ENCODE measurements at regions not wholly inside any gene's neighbourhood (a gene's known extent, or its start where the extent isn't known, plus 50 kb on each side); places are given as distances from the start of the nearest gene placed in this dataset.

DNA sequence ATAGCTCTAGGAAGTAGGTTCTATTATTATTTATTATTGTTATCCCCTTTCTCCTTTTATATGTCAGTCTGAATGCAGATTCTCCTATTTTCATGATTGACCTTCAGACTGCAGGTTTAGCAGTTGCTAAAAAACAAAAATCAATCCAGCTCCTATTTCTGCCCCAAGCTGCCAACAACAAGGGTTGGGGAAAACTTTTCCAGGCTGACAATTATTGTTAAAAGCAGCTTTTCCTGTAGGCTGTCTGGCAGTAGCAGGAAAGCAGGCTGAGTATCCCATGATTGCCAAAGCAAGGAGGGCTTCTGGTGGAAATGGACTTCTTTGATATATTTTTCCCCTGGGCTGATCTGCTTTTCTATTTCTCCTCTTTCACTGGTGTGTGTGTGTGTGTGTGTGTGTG lies 78.0 kb upstream of the CTLA4 start:
- no peak for DNase-seq (ENCODE audit: low spot score)

DNA sequence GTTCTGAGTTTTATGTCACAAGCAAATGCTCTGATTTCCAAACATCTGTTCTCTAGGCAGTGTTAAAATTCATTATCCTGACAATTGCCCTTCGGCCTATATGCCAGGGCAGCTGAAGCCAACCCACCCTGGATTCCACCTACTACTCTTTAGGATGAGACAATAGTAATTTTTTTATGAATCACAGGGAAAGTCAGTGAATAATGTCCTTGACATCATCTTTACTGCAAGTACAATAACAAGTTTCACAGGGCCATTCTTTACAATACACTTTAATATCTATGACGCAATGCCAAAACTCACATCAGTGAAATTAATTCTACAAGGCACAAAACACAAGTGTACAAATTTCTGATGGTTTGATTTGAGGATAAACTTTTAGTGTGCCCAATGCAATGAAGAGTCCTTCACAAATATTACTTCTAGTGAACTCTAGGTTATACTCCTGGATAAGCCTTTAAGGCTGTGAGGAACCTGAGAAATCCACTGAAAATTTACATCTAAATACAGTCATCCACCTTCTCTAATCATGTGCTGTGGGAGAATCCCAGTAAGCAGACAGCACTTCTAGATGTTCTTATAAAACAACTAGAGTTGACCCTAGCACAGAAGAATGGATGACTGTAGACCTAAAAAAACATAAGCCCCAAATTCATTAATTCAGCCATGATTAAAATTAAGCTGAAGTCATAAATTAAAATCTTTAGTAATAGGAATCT lies 77.3 kb upstream of the CTLA4 start:
- DNase-seq (ENCODE audit: low spot score), result no peak

DNA sequence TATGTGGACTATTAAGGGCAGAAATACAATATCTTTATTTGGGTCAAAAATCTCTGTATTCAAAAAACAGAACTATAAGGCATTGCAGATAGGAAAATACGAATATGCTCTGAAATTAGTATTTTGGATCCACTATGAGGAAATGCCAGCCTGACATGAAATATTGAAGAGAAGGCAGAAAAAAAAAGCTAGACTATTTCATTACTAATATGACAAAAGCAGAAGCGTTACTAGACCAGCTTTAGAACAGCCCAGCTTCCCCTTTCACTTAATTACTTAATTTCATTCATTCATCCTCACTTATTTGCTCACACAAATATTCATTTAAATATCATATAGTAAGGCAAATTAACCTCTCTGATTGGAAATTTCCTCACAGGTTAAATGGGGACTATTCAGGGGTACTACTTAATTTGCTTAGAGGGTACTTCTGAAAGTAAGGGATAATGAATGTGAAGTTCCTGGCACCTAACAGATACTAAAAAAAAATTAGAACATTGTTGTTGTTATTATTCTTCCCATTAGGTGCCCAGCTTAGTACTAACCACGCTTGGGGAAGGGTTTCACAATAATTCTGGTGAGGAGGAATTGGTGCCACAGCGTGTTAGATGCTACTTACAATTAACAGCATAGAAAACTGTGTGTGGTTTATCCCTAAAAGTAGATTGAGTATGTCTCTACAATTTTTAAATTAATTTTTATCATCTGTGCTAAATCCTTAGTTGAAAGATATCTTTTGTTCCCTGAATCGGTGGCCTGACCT lies 71.1 kb upstream of the CTLA4 start:
- no peak for DNase-seq (ENCODE audit: low spot score)

DNA sequence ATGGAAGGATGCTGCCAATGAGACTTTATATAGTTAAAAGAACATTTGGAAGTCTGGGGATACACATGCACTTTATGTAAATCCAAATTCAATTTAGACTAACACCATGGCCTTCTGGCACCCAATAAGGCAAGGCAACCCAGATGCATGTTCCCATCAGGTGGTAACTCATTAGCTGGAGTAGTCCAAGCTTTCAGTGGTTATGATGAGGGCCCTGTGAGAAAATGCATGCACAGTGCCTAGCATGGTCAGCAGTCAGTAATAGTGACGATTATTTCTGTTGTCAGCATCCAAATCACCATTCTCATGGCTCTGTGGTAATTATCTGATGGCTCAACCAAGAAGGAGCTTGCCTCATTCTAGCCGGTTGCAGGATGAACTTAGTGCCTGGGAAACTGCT lies 70.3 kb upstream of the CTLA4 start:
- DNase-seq (ENCODE audit: low spot score), result no peak

DNA sequence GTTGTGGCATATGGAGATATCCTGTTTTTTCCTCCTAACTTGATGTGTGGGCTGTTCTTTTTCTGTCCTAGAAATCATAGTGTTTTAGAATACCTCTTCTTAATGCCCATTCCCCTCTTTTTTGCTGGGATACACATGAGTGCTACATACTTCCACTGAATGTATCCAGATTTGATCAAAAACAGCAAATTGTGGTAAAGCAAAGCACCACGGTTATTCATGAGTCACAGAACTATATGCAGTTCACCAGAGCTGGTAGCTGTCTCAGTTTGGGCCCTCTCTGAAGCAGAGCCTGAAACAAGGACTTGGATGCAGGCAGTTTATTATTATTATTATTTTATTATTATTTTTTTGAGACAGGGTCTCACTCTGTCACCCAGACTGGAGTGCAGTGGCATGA lies 69.9 kb upstream of the CTLA4 start:
- no peak for DNase-seq (ENCODE audit: low spot score)

DNA sequence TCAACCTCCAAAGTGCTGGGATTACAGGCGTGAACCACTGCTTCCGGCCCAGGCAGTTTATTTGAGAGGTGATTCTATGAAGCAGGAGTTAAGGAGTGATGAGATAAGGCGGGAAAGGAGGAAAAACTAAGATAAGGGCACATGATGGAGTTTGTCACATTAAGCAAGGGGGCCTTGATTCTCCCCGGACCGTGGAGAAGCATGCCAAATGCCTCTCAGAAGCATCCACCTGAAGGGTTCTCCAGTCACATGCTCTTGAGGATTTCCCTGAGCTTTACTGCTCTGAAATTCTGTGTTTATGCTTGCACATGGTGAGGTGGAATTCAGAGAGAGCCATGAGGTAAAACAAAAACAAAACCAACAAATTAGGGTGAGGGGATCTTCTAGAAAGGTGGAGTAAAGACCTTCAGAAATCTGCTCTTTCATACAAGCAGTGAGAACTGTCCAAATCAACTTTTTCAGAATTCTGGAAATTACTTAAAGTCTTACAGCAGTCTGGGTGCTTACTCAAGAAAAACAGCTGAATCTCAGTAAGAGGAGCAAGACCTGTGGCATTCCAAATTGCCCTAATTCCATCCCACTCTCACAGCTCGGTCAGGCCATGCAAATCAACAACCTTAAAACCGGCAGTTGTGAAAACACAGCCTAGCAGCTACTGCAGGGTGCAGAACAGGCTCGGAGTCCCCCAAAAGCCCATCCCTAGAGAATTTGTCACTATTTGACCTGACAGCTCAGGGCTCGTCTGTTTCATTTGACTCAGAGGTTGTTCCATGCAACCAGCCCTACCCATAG lies 69.1 kb upstream of the CTLA4 start:
- DNase-seq (ENCODE audit: low spot score), result no peak

DNA sequence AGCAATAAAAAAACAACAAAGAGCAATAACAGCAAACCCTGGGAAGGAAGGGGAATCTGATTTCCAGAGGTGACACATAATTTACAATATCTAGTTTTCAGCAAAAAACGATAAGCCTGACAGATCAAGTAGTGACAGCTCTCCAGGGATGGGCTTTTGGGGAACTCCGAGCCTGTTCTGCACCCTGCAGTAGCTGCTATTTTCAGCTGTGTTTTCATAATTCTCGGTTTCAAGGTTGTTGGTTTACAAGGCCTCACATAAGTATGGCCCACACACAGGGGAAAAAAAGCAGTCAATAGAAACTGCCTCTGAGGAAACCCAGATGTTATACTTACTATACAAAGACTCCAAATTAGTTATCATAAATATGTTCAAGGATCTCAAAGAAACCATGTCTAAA lies 67.7 kb upstream of the CTLA4 start:
- no peak for DNase-seq (ENCODE audit: low spot score)

DNA sequence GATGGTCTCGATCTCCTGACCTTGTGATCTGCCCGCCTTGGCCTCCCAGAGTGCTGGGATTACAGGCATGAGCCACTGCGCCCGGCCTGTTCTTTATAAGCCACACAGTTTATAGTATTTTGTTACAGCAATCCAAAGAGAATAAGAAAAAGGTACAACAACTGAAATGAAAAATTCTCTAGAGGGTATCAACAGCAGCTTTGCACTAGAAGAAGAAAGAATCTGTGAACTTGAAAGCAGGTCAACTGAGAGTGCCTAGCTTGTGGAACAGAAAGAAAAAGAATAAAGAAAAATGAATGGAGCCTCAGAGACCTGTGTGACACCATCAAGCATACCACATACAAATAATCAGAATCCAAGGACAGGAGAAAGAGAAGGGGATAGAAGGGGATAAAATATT lies 66.8 kb upstream of the CTLA4 start:
- DNase-seq (ENCODE audit: low spot score), result no peak

DNA sequence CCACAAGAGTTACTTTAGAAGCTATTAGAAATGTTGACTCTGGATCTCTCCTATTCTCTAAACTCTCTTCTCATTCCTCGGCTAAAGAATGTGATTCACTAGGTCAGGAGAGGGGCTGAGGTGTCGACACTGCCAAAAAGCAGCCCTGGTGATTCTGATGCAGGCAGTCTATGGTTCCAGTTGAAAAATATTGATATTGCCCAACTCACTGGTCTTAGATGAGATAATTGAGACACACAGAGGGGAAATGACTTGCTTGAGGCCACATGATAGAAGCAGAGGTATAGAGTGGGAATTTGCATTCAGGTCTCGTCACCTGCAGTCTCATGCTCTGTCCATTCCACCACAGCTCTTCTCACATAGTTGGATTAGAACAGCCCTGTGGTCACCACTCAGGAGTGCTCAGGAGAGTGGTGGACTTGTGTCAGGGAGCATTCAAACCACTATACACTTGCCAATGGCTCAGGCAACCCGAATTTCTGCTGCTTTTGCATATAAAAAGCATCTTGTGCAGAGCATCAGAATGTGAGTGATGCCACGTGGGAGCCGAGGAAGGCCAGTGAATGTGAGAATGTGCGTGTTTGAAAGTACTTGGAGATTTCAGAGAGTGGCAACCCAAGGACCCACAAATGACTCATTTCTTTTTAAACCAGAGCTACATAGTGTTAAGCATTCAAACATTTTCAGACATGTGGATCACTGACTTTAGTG lies 65.1 kb upstream of the CTLA4 start:
- DNase-seq (ENCODE audit: low spot score), result peak; percentile 69

DNA sequence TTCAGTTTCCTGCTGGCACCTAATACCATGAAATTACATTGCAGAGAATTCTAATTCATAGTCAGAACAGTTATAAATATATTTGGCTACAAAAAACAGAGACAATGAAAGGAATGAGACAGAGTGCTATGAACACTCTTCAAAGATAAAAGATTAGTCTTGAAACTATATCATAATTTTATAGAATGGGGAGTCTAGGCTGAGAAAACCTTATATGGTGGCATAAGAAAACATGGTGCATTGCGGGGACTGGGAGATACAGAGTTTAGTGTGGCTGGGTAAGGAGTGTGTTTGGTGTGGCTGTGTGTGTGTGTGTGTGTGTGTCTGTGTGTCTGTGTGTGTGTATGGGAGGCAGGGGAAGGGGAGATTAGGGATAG lies 64.5 kb upstream of the CTLA4 start:
- no peak for DNase-seq (ENCODE audit: low spot score)

DNA sequence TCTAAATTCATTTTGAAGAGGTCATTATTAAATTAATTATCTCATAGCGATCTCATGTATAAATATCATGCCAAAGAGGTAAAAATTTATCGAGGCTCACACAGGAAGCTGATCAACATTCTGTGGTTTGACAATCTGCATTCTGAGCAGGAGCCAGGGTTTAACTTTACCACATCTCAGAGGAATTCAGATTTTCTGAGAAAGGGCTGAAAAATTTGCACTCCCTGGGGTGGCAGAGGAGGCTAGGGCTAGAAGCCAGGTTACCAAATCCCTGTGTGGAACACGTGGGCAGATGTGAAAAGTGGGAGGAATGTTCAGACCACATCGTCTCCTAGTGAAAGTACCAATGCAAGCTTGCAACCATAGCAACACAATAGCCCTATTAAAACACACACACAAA lies 63.5 kb upstream of the CTLA4 start:
- peak; percentile 86 for DNase-seq (ENCODE audit: low spot score)

DNA sequence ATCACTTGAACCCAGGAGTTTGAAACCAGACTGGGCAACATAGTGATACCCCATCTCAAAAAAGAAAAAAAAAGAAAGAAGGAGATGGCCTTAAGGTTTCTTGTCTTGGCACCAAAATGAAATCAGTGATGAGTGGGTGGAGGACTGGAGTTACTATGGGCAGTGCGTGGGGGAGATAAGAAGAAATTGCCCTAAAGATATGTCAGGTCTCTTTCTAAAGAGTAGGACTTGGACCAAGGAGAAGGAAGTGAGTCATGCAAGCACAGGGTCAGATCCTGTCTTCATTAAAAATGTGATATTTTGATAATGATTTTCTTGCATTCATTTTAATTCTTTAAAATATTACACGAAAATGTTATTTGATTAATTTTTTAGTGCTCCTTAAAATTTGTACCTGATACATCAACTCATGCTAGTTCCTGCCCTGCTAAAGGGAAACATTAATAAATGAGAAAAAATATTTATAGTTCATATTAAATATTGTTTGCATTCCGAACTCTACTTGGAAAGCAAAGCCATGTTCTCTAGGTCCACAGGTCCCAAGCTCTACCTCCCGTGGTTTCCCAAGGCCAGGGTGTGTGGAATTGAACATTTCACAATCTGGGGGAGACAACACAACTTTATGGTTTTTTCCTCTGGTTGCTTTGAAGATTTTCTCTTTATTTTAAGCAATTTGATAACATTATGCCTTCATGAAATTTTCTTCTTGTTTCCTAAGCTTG lies 62.6 kb upstream of the CTLA4 start:
- DNase-seq (ENCODE audit: low spot score), result no peak

DNA sequence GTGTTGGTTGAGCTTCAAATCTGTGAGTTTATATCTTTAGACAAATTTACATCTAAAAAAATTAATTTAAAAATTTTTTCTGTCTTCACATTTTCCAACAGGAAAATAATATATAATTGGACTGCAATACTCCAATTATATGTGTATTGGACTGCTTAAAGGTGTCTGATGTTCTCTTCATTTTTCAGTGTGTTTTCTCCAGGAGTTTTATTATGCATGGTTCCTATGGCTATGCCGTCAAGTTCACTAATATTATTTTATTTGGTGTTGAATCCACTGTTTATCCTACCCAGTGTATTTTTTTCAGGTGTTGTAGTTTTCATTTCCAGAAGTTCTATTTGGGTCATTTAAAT lies 62.1 kb upstream of the CTLA4 start:
- DNase-seq (ENCODE audit: low spot score), result no peak

DNA sequence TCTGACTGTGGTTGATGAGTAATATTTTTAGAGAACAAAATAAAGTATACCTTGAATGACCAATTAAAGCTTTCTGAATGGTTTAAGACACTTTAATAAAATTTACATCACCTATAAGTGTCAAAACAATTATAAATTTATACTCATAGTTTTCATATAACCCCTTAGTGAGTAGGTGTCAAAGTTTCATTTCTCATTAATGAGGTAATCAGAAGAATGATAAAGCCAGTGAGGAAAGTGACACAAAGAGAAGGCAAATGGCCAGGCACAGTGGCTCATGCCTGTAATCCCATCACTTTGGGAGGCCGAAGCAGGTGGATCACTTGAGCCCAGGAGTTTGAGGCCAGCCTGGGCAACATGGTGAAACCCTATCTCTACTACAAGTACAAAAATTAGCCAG lies 60.8 kb upstream of the CTLA4 start:
- DNase-seq (ENCODE audit: low spot score), result no peak

DNA sequence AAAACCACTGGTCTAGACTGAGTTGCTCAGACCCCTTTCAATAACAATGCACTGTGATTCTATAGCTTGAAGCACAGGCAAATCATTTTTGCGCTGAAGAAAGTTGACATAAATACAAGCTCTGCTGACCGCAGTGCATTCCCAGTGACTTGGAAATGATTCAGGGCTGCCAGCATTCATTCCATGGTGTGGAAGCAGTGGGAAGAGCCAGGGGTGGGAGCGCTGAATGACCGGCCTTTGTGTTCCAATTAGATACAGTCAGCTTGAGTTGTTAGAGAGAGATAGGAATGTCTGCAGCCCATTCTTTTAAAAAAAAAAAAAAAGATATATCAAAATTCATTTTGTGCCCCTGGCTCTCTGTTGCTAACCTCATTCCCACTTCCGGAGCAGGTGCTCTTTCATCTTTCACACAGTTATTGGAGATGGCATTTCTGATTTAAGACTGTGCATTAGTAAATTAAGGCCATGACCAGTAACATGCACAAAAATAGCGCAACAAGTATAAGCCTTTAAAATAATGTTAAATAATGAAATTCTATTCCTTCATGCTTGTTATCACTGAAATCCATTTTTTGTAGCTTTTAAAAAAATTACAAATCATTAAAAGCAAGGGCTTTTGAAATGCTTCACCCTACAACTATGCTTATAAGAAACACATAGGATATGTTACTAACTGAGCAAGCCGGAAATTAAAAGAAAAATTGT lies 59.4 kb upstream of the CTLA4 start:
- peak; percentile 76 for DNase-seq (ENCODE audit: low spot score)

DNA sequence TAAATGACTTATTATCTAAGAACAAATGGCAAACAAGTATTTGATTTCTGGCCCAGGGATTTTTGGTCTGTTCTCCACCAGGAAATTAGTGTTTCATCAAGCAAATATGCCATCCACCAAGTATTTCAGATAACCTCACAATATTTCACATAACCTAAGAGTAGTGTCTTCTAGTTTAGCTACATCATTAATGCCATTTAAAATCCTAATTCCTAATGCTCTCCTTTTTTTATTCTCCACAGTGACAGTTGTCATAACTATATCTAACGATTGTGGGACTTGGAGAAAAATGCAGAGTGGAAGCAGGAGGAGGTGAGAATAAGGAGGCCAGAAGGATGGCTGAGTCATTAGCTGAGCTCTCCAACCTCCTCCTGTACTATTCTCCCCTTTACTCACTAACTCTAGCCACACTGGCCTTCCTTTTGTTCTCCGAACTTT lies 58.5 kb upstream of the CTLA4 start:
- peak; percentile 43 for DNase-seq (ENCODE audit: low spot score)

DNA sequence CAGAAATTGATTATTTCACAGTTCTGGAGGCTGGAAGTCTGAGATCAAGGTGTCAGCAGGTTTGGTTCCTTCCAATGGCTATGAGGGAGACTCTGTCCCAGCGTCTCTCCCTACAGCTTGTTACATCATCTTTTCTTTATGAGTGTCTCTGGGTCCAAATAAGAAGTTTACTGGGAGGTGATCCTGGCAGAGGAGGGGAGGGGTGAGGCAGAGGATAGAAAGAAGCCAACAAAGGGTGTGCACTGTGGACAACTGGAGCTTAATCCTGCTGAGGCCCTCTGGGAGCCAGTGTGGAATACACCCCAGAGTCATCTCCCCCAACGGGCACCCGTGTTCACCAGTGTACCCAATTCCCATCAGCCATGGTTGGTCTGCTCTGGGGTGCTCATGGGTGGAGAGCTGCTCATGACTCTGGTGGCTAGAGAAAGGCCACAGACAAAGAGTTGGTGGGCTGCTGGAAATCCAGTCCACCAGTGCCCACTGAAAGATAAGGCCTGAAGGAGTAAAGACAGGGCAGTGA lies 57.5 kb upstream of the CTLA4 start:
- DNase-seq (ENCODE audit: low spot score), result no peak

DNA sequence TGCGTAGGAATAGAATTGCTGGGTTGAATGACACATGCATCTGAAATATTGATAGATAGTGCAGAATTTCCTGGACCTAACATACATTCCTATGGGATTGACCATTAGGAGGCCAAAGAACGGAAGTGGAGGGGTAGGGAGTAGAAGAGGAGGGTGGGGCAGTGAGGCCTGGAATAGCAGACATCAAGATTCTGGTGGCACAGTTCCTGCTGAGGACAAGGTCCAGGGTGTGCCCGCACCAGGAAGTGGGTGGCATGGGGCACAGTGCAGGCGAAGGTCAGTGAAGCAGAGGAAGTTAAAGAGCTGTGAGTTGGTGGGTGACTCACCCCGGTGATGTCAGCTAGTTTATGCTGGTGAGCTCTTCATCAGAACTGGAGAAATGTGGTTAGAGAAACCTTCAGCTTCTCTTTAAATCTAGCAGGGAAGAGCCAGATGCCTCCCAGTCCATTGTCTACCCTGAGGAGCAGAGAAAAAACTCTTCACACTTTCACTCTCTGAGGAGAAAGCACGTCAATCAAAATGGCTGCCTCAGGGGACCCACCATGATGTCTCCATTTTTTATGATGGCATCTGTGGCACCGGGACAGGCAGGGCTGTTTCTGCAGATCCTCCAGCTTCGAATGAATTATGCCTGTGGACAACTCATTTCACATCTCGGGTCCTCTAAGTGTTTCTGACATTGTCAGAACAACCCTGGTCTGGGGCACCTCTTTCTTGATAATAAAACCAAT lies 55.9 kb upstream of the CTLA4 start:
- peak; percentile 78 for DNase-seq (ENCODE audit: low spot score)

DNA sequence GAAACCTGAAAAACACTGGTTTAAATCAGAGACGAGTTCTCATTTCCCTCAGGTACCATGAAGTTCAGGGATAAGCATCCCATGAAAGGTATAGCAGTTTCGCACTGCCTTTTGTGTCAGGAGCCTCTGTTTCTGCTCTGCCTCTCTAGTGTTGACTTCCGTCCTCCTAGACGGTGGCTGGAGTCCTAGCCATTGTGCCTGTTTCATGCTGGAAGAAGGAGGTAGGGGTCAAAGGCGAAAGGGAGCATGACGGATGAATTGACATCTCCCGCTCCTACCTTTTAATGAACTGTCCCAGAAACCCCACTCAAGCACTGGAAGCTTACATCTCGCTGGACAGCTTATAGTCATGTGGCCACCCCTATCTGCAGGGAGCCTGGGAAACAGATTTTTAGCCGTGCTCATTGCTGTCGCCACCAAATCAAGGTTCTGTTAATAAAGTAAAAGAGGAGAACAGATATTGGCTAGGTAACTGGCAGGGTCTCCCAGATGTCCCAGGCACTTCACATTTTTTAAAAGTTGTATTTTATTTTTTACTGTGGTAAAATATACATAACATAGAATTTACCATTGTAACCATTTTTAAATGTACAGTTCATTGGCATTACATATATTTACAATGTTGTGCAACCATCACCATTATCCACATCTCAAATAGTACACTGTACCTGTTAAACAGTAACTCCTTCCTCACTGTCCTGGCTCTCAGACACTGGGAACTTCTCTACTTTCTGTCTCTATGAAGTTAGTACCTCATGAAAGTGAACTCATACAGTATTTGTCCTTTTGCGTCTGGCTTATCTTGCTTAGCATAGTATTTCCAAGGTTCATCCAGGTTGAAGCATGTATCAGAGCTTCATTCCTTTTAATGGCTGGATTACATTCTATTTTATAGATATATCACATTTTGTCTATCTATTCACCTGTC lies 55.0 kb upstream of the CTLA4 start:
- no peak for DNase-seq (ENCODE audit: low spot score)

All from GM03348 (cell line).